K562 (cell line): ENCODE measurements at regions not wholly inside any gene's neighbourhood (a gene's known extent, or its start where the extent isn't known, plus 50 kb on each side); places are given as distances from the start of the nearest gene placed in this dataset.

ENCODE experiments used
- POLR2A ChIP-seq: fragments of 450-650 bp; conservative IDR thresholded peaks from 2 replicates; pipeline ENCODE4 v1.6.1; 2016
- RAD21 ChIP-seq, 2 experiments: fragments of 250-450 bp in 1 of 2; fragments of 450-650 bp in 1 of 2; sonication (Bioruptor Pico) in 1 of 2; formaldehyde crosslinking in 1 of 2; IDR thresholded peaks in 1 of 2; conservative IDR thresholded peaks in 1 of 2; 2 replicates each; pipeline versions ENCODE4 v1.4.0 to v1.8.0; 2020 to 2022; ENCODE audit warnings: mild to moderate bottlenecking in 2 of 2, moderate library complexity in 1 of 2
- SMAD1 ChIP-seq: fragments of 150-350 bp; IDR thresholded peaks from 2 replicates; pipeline ENCODE4 v1.6.1; 2014; ENCODE audit warnings: low read length, low read depth; ENCODE audit not compliant: partially characterized antibody
- TF ChIP-seq, protein P1 (sequence below): fragments of 450-650 bp; conservative IDR thresholded peaks from 2 replicates; pipeline ENCODE4 v1.6.1; 2016; ENCODE audit warnings: missing genetic modification characterization, low read depth, mild to moderate bottlenecking, missing compliant biosample characterization, moderate library complexity
- TF ChIP-seq, protein P2 (sequence below), 3 experiments: IDR thresholded peaks in 2 of 3; conservative IDR thresholded peaks in 1 of 3; 2 replicates each; pipeline ENCODE4 v1.5.1; 2011 to 2012; ENCODE audit warnings: low read length in 3 of 3, mild to moderate bottlenecking in 3 of 3, control low read depth in 2 of 3, improper control_type of control experiment in 1 of 3, inconsistent platforms in 1 of 3, low read depth in 1 of 3, mixed read lengths in 1 of 3, moderate library complexity in 1 of 3; ENCODE audit not compliant: insufficient read depth in 2 of 3
- TF ChIP-seq, protein P3 (sequence below): sonication (generic); formaldehyde crosslinking; IDR thresholded peaks from 2 replicates; pipeline ENCODE4 v1.9.0; 2022; ENCODE audit warnings: mild to moderate bottlenecking, missing genetic modification reagents

DNA sequence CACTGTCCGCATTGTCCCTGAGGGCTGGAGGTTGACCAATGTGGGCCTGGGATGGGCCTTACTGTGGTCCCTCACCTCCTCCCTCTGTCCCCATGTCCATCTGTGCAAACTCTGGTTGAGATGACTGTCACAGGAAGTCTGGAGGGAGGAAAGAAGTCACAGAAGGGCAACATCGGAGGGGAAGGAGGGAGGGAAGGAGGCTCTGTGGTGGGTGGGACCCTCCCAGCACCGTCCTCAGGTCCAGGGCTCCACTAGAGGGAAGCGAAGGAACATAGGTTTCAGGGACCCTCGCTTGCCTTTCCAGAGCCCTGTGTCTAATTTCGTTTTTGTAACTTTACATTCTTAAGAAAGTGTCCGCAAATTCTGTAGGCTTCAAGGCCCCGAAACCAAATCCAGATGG, 111.3 kb upstream of the SLC44A3 start:
- TF ChIP-seq, protein P1, sequence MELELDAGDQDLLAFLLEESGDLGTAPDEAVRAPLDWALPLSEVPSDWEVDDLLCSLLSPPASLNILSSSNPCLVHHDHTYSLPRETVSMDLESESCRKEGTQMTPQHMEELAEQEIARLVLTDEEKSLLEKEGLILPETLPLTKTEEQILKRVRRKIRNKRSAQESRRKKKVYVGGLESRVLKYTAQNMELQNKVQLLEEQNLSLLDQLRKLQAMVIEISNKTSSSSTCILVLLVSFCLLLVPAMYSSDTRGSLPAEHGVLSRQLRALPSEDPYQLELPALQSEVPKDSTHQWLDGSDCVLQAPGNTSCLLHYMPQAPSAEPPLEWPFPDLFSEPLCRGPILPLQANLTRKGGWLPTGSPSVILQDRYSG (tag), result no peak
- TF ChIP-seq RAD21 (CRISPR knock-in tag; conservative IDR thresholded peaks at IDR 0.05 in 1 of 2, IDR thresholded peaks at IDR 0.05 in 1 of 2), result no peak
- TF ChIP-seq POLR2A, result no peak
- TF ChIP-seq SMAD1, result no peak
- TF ChIP-seq, protein P2, sequence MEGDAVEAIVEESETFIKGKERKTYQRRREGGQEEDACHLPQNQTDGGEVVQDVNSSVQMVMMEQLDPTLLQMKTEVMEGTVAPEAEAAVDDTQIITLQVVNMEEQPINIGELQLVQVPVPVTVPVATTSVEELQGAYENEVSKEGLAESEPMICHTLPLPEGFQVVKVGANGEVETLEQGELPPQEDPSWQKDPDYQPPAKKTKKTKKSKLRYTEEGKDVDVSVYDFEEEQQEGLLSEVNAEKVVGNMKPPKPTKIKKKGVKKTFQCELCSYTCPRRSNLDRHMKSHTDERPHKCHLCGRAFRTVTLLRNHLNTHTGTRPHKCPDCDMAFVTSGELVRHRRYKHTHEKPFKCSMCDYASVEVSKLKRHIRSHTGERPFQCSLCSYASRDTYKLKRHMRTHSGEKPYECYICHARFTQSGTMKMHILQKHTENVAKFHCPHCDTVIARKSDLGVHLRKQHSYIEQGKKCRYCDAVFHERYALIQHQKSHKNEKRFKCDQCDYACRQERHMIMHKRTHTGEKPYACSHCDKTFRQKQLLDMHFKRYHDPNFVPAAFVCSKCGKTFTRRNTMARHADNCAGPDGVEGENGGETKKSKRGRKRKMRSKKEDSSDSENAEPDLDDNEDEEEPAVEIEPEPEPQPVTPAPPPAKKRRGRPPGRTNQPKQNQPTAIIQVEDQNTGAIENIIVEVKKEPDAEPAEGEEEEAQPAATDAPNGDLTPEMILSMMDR (IDR thresholded peaks at IDR 0.05 in 2 of 3, conservative IDR thresholded peaks at IDR 0.05 in 1 of 3; ENCODE audit: insufficient read depth in 2 of 3, low read depth in 1 of 3, low read length in 3 of 3), result no peak
- TF ChIP-seq, protein P3, sequence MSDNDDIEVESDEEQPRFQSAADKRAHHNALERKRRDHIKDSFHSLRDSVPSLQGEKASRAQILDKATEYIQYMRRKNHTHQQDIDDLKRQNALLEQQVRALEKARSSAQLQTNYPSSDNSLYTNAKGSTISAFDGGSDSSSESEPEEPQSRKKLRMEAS (CRISPR knock-in tag), result no peak
